AG10803 (cell line): ENCODE measurements at regions not wholly inside any gene's neighbourhood (a gene's known extent, or its start where the extent isn't known, plus 50 kb on each side); places are given as distances from the start of the nearest gene placed in this dataset.

Experiments
- DNase-seq: peaks from one replicate; pipeline ENCODE4 v3.0.0; 2010; ENCODE audit warnings: low read depth
- H3K4me3 ChIP-seq: 2 replicates; pipeline ENCODE4 v1.5.1; 2011; ENCODE audit warnings: mild to moderate bottlenecking, low read length, control low read depth
- TF ChIP-seq, protein P1 (sequence below): conservative IDR thresholded peaks from 2 replicates; pipeline ENCODE4 v1.5.1; 2011; ENCODE audit warnings: mild to moderate bottlenecking, low read length, control low read depth, inconsistent platforms

DNA sequence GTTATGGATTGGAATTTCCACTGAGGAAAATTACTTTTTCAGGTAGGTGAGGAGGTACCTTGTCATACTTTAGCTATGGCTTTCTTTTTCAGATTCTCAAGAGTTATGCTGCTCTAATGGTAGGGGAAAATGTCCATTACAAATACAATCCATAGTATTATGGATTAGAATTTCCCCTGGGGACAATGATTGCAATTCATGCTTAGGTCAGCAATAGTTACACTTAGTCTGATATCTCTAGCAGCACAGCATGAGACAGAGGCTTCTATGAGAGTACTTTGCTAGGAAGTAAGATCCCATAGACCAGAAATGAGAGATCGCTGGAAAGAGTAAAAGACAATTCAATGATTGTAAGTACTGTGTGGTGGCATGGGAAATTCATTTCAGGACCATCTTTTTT lies 949.5 kb upstream of the CDH8 start:
- no peak overlapping the region for H3K4me3 ChIP-seq
- no peak for DNase-seq
- TF ChIP-seq, protein P1, sequence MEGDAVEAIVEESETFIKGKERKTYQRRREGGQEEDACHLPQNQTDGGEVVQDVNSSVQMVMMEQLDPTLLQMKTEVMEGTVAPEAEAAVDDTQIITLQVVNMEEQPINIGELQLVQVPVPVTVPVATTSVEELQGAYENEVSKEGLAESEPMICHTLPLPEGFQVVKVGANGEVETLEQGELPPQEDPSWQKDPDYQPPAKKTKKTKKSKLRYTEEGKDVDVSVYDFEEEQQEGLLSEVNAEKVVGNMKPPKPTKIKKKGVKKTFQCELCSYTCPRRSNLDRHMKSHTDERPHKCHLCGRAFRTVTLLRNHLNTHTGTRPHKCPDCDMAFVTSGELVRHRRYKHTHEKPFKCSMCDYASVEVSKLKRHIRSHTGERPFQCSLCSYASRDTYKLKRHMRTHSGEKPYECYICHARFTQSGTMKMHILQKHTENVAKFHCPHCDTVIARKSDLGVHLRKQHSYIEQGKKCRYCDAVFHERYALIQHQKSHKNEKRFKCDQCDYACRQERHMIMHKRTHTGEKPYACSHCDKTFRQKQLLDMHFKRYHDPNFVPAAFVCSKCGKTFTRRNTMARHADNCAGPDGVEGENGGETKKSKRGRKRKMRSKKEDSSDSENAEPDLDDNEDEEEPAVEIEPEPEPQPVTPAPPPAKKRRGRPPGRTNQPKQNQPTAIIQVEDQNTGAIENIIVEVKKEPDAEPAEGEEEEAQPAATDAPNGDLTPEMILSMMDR: no peak

GRCh38 chr16:62978451-62978850 lies 942.2 kb upstream of the CDH8 start:
- TF ChIP-seq, protein P1: no peak
- DNase-seq: no peak
- no peak overlapping the region for H3K4me3 ChIP-seq

DNA sequence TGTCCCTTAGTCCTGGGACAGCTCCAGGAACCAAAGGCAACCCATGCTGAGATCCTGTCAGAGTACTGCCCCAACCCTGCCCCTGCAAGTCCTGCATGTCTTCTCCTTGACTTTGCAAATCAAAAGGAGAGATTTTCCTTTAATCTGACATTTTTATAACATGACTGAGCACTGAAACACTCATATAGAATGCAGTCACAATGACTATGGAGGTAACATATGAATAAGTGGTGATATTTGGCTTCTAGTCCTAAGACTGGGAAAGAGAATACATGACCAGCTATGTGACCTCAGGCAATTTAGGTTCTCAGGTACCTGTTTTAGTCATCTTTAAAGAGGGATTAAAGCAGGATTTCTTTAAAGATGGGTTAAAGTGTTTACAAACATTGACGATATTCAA lies 941.6 kb upstream of the CDH8 start:
- no peak for DNase-seq
- no peak overlapping the region for H3K4me3 ChIP-seq
- TF ChIP-seq, protein P1: no peak

DNA sequence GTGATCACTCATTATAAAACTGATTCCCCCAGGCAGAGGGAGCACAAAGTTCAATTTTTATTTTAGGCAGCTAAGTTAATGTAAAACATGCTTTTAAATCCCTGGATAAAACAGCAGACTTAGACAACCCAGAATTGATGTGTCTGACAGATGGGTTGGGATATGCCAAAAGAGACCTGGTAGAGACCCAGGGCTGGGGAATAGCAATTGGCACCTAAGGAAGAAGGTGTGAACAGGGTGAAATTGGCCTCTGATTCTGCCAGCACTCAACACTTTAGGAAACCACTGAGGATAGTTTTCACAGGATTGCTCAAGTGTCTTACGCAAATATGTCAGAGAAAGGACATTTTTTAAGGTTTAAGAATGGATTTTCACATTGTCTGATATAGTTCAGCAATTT lies 938.2 kb upstream of the CDH8 start:
- DNase-seq: no peak
- TF ChIP-seq, protein P1: no peak
- H3K4me3 ChIP-seq: no peak overlapping the region

DNA sequence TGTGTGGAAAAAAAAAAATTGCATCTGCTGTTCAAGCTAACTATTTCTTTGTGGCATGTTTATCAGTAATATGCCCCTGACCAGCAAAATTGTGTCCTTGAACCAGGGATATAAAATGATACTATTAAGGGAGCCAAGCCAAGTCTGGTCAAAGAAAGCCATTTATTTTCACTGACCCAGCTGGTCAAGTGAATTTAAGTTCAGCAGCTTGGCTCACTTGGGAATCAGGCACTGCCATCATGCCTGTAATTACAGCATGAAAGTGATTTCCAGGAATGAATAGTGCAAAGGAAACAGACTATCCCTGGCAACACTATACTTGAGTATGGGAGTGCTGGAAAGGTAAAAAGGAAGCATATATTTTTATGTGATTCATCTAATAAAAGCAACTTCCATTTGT lies 934.6 kb upstream of the CDH8 start:
- H3K4me3 ChIP-seq: no peak overlapping the region
- TF ChIP-seq, protein P1: no peak
- DNase-seq: no peak

DNA sequence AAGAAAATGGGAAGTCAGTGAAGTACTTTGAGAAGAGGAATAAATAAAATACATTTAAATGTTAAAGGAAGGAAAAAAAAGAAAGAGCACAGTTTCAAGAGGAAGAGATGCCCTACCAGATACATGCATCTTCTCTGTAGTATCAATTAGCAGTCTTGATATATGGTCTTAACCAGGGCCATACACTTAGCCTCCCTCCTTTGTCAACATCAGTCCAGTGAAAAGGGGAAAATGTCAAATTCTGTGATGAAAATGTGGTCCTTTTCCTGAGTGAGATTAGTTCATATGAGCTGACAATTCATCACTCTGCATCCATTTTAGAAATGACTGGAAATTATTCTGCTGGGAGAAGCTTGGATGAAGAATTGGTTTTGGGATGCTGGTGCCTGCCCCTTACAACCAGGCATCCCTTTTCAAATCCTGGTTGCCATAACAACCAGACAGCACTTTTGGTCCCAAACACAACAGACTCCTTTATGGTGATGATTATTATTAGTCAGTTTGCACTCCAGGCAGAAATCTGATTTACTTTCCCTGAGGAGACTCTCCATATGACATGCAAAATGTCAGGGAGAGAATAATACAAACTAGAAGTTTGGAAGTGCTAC lies 933.6 kb upstream of the CDH8 start:
- no peak overlapping the region for H3K4me3 ChIP-seq
- no peak for DNase-seq
- TF ChIP-seq, protein P1: no peak

DNA sequence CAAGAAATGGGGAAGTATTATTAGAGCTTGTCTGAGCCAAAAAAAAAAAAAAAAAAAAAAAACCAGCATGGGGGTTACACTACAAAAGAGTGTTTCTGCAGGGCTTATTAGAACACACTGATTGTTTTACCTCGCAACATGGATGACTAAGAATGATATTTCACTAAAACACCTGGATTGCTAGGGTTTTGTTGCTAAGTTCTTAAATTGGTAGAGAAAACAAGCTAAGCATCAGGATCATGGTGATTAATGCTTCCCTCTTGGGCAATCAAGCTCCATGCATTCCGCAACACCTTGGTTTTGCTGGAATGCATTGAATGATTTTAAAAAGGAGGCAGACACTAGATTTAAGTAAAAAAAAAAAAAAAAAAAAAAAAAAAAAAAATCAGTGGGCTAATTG lies 931.4 kb upstream of the CDH8 start:
- no peak overlapping the region for H3K4me3 ChIP-seq
- no peak for DNase-seq
- TF ChIP-seq, protein P1: no peak
